OCI-LY3 (cell line): ENCODE measurements at regions not wholly inside any gene's neighbourhood (a gene's known extent, or its start where the extent isn't known, plus 50 kb on each side); places are given as distances from the start of the nearest gene placed in this dataset.

Experiments used
- EZH2phosphoT487 ChIP-seq: fragments of 200-600 bp; shearing (Covaris generic); IDR thresholded peaks from 2 replicates; pipeline ENCODE4 v1.6.1; 2018; ENCODE audit warnings: antibody characterized with exemption, mixed run types, low read depth
- TF ChIP-seq, protein P1 (sequence below): fragments of 200-600, 300-600 bp; sonication (generic); IDR thresholded peaks from 2 replicates; pipeline ENCODE4 v1.5.1; 2014; ENCODE audit warnings: antibody characterized with exemption, low read length, low read depth

DNA sequence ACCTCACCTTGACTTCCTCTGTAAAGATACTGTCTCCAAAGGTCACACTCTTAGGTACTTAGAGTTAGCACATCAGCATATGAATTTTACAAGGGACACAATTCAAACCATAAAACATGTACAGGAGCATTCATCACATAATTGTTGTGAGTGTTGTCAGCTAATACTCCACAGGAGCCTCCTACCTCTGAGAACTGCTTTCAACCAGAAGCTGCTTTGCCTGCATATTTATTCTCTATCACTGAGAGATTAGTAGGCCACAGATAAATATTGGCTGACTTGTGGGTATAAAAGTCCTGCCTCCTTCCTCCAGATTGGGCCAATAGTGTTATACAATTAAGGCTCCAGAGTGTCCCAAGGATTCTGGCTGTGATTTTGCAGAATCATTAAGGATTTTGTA is 1207.0 kb downstream of the XPNPEP1 start:
- TF ChIP-seq, protein P1, sequence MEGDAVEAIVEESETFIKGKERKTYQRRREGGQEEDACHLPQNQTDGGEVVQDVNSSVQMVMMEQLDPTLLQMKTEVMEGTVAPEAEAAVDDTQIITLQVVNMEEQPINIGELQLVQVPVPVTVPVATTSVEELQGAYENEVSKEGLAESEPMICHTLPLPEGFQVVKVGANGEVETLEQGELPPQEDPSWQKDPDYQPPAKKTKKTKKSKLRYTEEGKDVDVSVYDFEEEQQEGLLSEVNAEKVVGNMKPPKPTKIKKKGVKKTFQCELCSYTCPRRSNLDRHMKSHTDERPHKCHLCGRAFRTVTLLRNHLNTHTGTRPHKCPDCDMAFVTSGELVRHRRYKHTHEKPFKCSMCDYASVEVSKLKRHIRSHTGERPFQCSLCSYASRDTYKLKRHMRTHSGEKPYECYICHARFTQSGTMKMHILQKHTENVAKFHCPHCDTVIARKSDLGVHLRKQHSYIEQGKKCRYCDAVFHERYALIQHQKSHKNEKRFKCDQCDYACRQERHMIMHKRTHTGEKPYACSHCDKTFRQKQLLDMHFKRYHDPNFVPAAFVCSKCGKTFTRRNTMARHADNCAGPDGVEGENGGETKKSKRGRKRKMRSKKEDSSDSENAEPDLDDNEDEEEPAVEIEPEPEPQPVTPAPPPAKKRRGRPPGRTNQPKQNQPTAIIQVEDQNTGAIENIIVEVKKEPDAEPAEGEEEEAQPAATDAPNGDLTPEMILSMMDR, result no peak
- no peak for TF ChIP-seq EZH2phosphoT487
